GM12878 (cell line): ENCODE measurements at regions not wholly inside any gene's neighbourhood (a gene's known extent, or its start where the extent isn't known, plus 50 kb on each side); places are given as distances from the start of the nearest gene placed in this dataset.

Experiments
- E2F4 ChIP-seq: IDR thresholded peaks from 2 replicates; pipeline ENCODE4 v1.6.1; 2012; ENCODE audit warnings: low read depth, low read length, improper control_type of control experiment
- ETV6 ChIP-seq, 2 experiments: fragments of 450-650 bp in 1 of 2; IDR thresholded peaks in 1 of 2; conservative IDR thresholded peaks in 1 of 2; 2 replicates each; pipeline ENCODE4 v1.6.1; 2014; ENCODE audit warnings: antibody characterized with exemption in 1 of 2, borderline replicate concordance in 1 of 2, low read depth in 1 of 2, mild to moderate bottlenecking in 1 of 2, moderate library complexity in 1 of 2
- NFIC ChIP-seq: IDR thresholded peaks from 2 replicates; pipeline ENCODE4 v1.6.1; 2012; ENCODE audit warnings: low read depth, mild to moderate bottlenecking, inconsistent platforms, low read length, moderate library complexity
- SUZ12 ChIP-seq: fragments of 200-600 bp; sonication (generic); IDR thresholded peaks from one replicate; pipeline ENCODE4 v1.6.1; 2018; ENCODE audit warnings: antibody characterized with exemption, mild to moderate bottlenecking; ENCODE audit not compliant: unreplicated experiment
- TF ChIP-seq, protein P1 (sequence below): fragments of 450-650 bp; IDR thresholded peaks from 2 replicates; pipeline ENCODE4 v1.6.1; 2017; ENCODE audit warnings: mild to moderate bottlenecking, moderate library complexity

GRCh38 chr2:237261327-237261726 lies 152.6 kb downstream of the COL6A3 start (continued):
- TF ChIP-seq, protein P1, sequence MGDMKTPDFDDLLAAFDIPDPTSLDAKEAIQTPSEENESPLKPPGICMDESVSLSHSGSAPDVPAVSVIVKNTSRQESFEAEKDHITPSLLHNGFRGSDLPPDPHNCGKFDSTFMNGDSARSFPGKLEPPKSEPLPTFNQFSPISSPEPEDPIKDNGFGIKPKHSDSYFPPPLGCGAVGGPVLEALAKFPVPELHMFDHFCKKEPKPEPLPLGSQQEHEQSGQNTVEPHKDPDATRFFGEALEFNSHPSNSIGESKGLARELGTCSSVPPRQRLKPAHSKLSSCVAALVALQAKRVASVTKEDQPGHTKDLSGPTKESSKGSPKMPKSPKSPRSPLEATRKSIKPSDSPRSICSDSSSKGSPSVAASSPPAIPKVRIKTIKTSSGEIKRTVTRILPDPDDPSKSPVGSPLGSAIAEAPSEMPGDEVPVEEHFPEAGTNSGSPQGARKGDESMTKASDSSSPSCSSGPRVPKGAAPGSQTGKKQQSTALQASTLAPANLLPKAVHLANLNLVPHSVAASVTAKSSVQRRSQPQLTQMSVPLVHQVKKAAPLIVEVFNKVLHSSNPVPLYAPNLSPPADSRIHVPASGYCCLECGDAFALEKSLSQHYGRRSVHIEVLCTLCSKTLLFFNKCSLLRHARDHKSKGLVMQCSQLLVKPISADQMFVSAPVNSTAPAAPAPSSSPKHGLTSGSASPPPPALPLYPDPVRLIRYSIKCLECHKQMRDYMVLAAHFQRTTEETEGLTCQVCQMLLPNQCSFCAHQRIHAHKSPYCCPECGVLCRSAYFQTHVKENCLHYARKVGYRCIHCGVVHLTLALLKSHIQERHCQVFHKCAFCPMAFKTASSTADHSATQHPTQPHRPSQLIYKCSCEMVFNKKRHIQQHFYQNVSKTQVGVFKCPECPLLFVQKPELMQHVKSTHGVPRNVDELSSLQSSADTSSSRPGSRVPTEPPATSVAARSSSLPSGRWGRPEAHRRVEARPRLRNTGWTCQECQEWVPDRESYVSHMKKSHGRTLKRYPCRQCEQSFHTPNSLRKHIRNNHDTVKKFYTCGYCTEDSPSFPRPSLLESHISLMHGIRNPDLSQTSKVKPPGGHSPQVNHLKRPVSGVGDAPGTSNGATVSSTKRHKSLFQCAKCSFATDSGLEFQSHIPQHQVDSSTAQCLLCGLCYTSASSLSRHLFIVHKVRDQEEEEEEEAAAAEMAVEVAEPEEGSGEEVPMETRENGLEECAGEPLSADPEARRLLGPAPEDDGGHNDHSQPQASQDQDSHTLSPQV = no peak
- TF ChIP-seq SUZ12 = no peak
- TF ChIP-seq E2F4 = no peak
- TF ChIP-seq ETV6 (conservative IDR thresholded peaks at IDR 0.05 in 1 of 2, IDR thresholded peaks at IDR 0.05 in 1 of 2; ENCODE audit: borderline replicate concordance in 1 of 2, low read depth in 1 of 2) = no peak
- TF ChIP-seq NFIC = no peak
